ENCODE measurements at regions not wholly inside any gene's neighbourhood (a gene's known extent, or its start where the extent isn't known, plus 50 kb on each side); places are given as distances from the start of the nearest gene placed in this dataset.

GRCh38 chr12:25368557-25368956 is 117.8 kb upstream of the KRAS start:
- intact Hi-C loops (cut with micrococcal nuclease): no loop called here
- Mint-ChIP-seq H3K4me3 (ENCODE audit: unreplicated experiment) (no peak overlapping the region), H3K4me1 (ENCODE audit: insufficient read depth, unreplicated experiment) (no peaks in the 10 kb centered on the region), H3K36me3 (ENCODE audit: insufficient read depth, unreplicated experiment) (no peaks in the 10 kb centered on the region), H3K9me3 (ENCODE audit: unreplicated experiment) (no peaks in the 10 kb centered on the region), H3K27ac (ENCODE audit: low read depth, unreplicated experiment) (no peak overlapping the region), H3K27me3 (ENCODE audit: insufficient read depth, unreplicated experiment) (no peaks in the 10 kb centered on the region)
- no peak for DNase-seq (ENCODE audit: unreplicated experiment)
- BruUV-seq (replicated peaks): no TSS peak
- ChIA-PET CTCF (interaction anchor here (0.6 to 0.8 kb wide), 2 partner anchors 127 to 232 kb away, joined by 3 to 5 read pairs; no protein-coding TSS in a partner anchor), POLR2A (interaction anchor here (0.7 to 1.0 kb wide), 2 partner anchors 10 to 918 kb away, joined by 3 to 4 read pairs; no protein-coding TSS in a partner anchor)
- TF ChIP-seq CTCF (IDR thresholded peaks at IDR 0.05; ENCODE audit: unreplicated experiment): no peak

- no TSS peak for BruUV-seq (replicated peaks)
- Mint-ChIP-seq H3K27ac (ENCODE audit: low read depth, unreplicated experiment) (no peak overlapping the region), H3K9me3 (ENCODE audit: unreplicated experiment) (no peaks in the 10 kb centered on the region), H3K27me3 (ENCODE audit: insufficient read depth, unreplicated experiment) (no peaks in the 10 kb centered on the region), H3K36me3 (ENCODE audit: insufficient read depth, unreplicated experiment) (no peaks in the 10 kb centered on the region), H3K4me1 (ENCODE audit: insufficient read depth, unreplicated experiment) (no peaks in the 10 kb centered on the region), H3K4me3 (ENCODE audit: unreplicated experiment) (no peak overlapping the region)
- ChIA-PET POLR2A (interaction anchor here (1.2 to 1.5 kb wide), 2 partner anchors 12 to 115 kb away, joined by 3 to 6 read pairs; partner anchors contain the start of gene KRAS), CTCF (interaction anchor here (0.6 to 1.4 kb wide), 3 partner anchors 17 to 308 kb away, joined by 4 to 5 read pairs (median 4); no protein-coding TSS in a partner anchor)
- no peak for DNase-seq (ENCODE audit: unreplicated experiment)
- TF ChIP-seq CTCF (IDR thresholded peaks at IDR 0.05; ENCODE audit: unreplicated experiment): no peak
- intact Hi-C loops (cut with micrococcal nuclease): no loop called here
Observed at GRCh38 chr12:25366122-25366521, 115.4 kb upstream of the KRAS start.

- Mint-ChIP-seq H3K4me1 (ENCODE audit: insufficient read depth, unreplicated experiment) (no peaks in the 10 kb centered on the region), H3K36me3 (ENCODE audit: insufficient read depth, unreplicated experiment) (no peaks in the 10 kb centered on the region), H3K27ac (ENCODE audit: low read depth, unreplicated experiment) (no peak overlapping the region), H3K27me3 (ENCODE audit: insufficient read depth, unreplicated experiment) (no peaks in the 10 kb centered on the region), H3K9me3 (ENCODE audit: unreplicated experiment) (no peaks in the 10 kb centered on the region), H3K4me3 (ENCODE audit: unreplicated experiment) (no peak overlapping the region)
- CTCF ChIA-PET: interaction anchor here (0.6 to 0.7 kb wide), 2 partner anchors 309 to 405 kb away, joined by 3 to 4 read pairs; no protein-coding TSS in a partner anchor
- intact Hi-C loops (cut with micrococcal nuclease): no loop called here
- POLR2A ChIA-PET: interaction anchor here (1.5 kb wide), 1 partner anchor 11 kb away, joined by 6 read pairs; no protein-coding TSS in a partner anchor
- no peak for TF ChIP-seq CTCF (IDR thresholded peaks at IDR 0.05; ENCODE audit: unreplicated experiment)
- DNase-seq (ENCODE audit: unreplicated experiment): no peak
- BruUV-seq (replicated peaks): no TSS peak
Observed at GRCh38 chr12:25365340-25365730, 114.6 kb upstream of the KRAS start.

GRCh38 chr12:25364529-25365339 is 114.0 kb upstream of the KRAS start:
- no peak overlapping the region for H3K4me3 Mint-ChIP-seq (ENCODE audit: unreplicated experiment)
- no peak for DNase-seq (ENCODE audit: unreplicated experiment)
- H3K27me3 Mint-ChIP-seq (ENCODE audit: insufficient read depth, unreplicated experiment): no peaks in the 10 kb centered on the region
- intact Hi-C loops (cut with micrococcal nuclease): no loop called here
- no peak overlapping the region for H3K27ac Mint-ChIP-seq (ENCODE audit: low read depth, unreplicated experiment)
- TF ChIP-seq CTCF (IDR thresholded peaks at IDR 0.05; ENCODE audit: unreplicated experiment): no peak
- H3K4me1 Mint-ChIP-seq (ENCODE audit: insufficient read depth, unreplicated experiment): no peaks in the 10 kb centered on the region
- ChIA-PET POLR2A (interaction anchor here (1.5 kb wide), 1 partner anchor 10 kb away, joined by 6 read pairs; no protein-coding TSS in a partner anchor), CTCF (interaction anchor here (0.7 kb wide), 1 partner anchor 404 kb away, joined by 3 read pairs; no protein-coding TSS in a partner anchor)
- no peaks in the 10 kb centered on the region for H3K9me3 Mint-ChIP-seq (ENCODE audit: unreplicated experiment)
- no TSS peak for BruUV-seq (replicated peaks)
- no peaks in the 10 kb centered on the region for H3K36me3 Mint-ChIP-seq (ENCODE audit: insufficient read depth, unreplicated experiment)

Data from MCF 10A (cell line).